SK-N-SH treated with all-trans-retinoic acid at 6 μM for 48 hours (cell line): ENCODE measurements at regions not wholly inside any gene's neighbourhood (a gene's known extent, or its start where the extent isn't known, plus 50 kb on each side); places are given as distances from the start of the nearest gene placed in this dataset.

Source experiments
- ATAC-seq: fragments of 200-7000 bp; cut with Tn5 transposase; 3 replicates; pipeline ENCODE4 v1.9.1; 2020; ENCODE audit warnings: mild to moderate bottlenecking, moderate library complexity
- ARNTL ChIP-seq: fragments of 450-650 bp; formaldehyde crosslinking; IDR thresholded peaks from 2 replicates; pipeline ENCODE4 v1.5.0; 2020; ENCODE audit warnings: low read depth, mild to moderate bottlenecking, moderate library complexity, borderline replicate concordance
- CSDC2 ChIP-seq: fragments of 250-450 bp; sonication (Bioruptor Pico); IDR thresholded peaks from 2 replicates; pipeline ENCODE4 v1.5.0; 2020; ENCODE audit warnings: mild to moderate bottlenecking, moderate library complexity
- ESRRG ChIP-seq: fragments of 250-450 bp; sonication (Bioruptor Pico); IDR thresholded peaks from 2 replicates; pipeline ENCODE4 v1.6.1; 2021; ENCODE audit warnings: mild to moderate bottlenecking
- ISL1 ChIP-seq: fragments of 250-450 bp; sonication (Bioruptor Pico); IDR thresholded peaks from 2 replicates; pipeline ENCODE4 v2.1.2; 2022; ENCODE audit warnings: mild to moderate bottlenecking, moderate library complexity
- OSR1 ChIP-seq: fragments of 250-450 bp; sonication (Bioruptor Pico); IDR thresholded peaks from 2 replicates; pipeline ENCODE4 v1.8.0; 2022; ENCODE audit warnings: moderate library complexity, mild to moderate bottlenecking, inconsistent platforms
- PPARA ChIP-seq: fragments of 250-450 bp; sonication (Bioruptor Pico); IDR thresholded peaks from 2 replicates; pipeline ENCODE4 v1.5.0; 2020; ENCODE audit warnings: mild to moderate bottlenecking, borderline replicate concordance
- RARB ChIP-seq: fragments of 250-450 bp; sonication (Bioruptor Pico); IDR thresholded peaks from 2 replicates; pipeline ENCODE4 v1.8.0; 2021; ENCODE audit warnings: mild to moderate bottlenecking, moderate library complexity
- SNAI2 ChIP-seq: fragments of 250-450 bp; sonication (Bioruptor Pico); IDR thresholded peaks from 2 replicates; pipeline ENCODE4 v1.5.0; 2020; ENCODE audit warnings: mild to moderate bottlenecking, moderate library complexity
- TCF4 ChIP-seq: fragments of 250-450 bp; sonication (Bioruptor Pico); IDR thresholded peaks from 2 replicates; pipeline ENCODE4 v1.8.0; 2021; ENCODE audit warnings: mild to moderate bottlenecking, moderate library complexity, borderline replicate concordance
- TOX ChIP-seq: fragments of 250-450 bp; sonication (Bioruptor Pico); IDR thresholded peaks from 2 replicates; pipeline ENCODE4 v1.8.0; 2021; ENCODE audit warnings: mild to moderate bottlenecking, moderate library complexity, borderline replicate concordance
- ZC3H10 ChIP-seq: fragments of 250-450 bp; sonication (Bioruptor Pico); IDR thresholded peaks from 2 replicates; pipeline ENCODE4 v1.5.1; 2021; ENCODE audit warnings: mild to moderate bottlenecking, moderate library complexity
- ZFP3 ChIP-seq: fragments of 250-450 bp; sonication (Bioruptor Pico); IDR thresholded peaks from 2 replicates; pipeline ENCODE4 v1.5.0; 2020; ENCODE audit warnings: mild to moderate bottlenecking, moderate library complexity
- ZFP30 ChIP-seq: fragments of 450-650 bp; formaldehyde crosslinking; IDR thresholded peaks from 2 replicates; pipeline ENCODE4 v1.5.0; 2022; ENCODE audit warnings: mild to moderate bottlenecking, moderate library complexity
- ZNF565 ChIP-seq: fragments of 450-650 bp; formaldehyde crosslinking; conservative IDR thresholded peaks from 2 replicates; pipeline ENCODE4 v1.5.0; 2020; ENCODE audit warnings: low read depth, mild to moderate bottlenecking, moderate library complexity
- ZNF70 ChIP-seq: fragments of 450-650 bp; formaldehyde crosslinking; IDR thresholded peaks from 2 replicates; pipeline ENCODE4 v1.5.0; 2020; ENCODE audit warnings: mild to moderate bottlenecking, moderate library complexity
- ZNF8 ChIP-seq: fragments of 450-650 bp; formaldehyde crosslinking; IDR thresholded peaks from 2 replicates; pipeline ENCODE4 v1.5.0; 2020; ENCODE audit warnings: mild to moderate bottlenecking, moderate library complexity
- TF ChIP-seq, protein P1 (sequence below): fragments of 250-450 bp; sonication (Bioruptor Pico); IDR thresholded peaks from 2 replicates; pipeline ENCODE4 v1.5.1; 2021; ENCODE audit warnings: mild to moderate bottlenecking, moderate library complexity
- TF ChIP-seq, protein P2 (sequence below): fragments of 250-450 bp; sonication (Bioruptor Pico); IDR thresholded peaks from 2 replicates; pipeline ENCODE4 v1.8.0; 2021; ENCODE audit warnings: low read depth, mild to moderate bottlenecking, moderate library complexity, borderline replicate concordance
- TF ChIP-seq, protein P3 (sequence below): fragments of 250-450 bp; sonication (Bioruptor Pico); IDR thresholded peaks from 2 replicates; pipeline ENCODE4 v1.8.0; 2020; ENCODE audit warnings: mild to moderate bottlenecking, moderate library complexity, borderline replicate concordance
- TF ChIP-seq, protein P4 (sequence below): fragments of 250-450 bp; sonication (Bioruptor Pico); IDR thresholded peaks from 2 replicates; pipeline ENCODE4 v1.5.1; 2020; ENCODE audit warnings: low read depth, mild to moderate bottlenecking, moderate library complexity

DNA sequence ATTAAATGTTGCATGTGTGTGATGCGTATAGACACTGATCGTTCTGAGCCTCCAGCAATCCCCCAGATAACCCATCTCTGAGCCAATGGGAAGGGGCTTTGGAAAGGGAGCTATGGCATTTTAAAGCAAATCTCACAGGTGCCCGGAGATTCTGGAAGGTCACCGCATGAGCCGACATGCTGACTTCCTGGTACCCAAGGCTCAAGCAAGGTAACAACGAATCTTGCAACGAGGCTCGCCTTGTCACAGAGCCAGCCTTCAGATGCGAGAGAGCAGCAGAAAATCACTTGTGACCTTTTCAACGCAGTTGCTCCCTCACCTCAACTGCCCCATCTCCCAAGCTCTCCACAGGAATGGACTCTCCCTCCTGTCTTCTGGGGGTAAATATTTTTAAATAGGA, 154.8 kb upstream of the CDH5 start (continued):
- TF ChIP-seq ZFP30 (CRISPR knock-in tag) (no peak), OSR1 (CRISPR knock-in tag) (no peak), TCF4 (CRISPR knock-in tag) (no peak), ZNF8 (CRISPR knock-in tag) (no peak)

DNA sequence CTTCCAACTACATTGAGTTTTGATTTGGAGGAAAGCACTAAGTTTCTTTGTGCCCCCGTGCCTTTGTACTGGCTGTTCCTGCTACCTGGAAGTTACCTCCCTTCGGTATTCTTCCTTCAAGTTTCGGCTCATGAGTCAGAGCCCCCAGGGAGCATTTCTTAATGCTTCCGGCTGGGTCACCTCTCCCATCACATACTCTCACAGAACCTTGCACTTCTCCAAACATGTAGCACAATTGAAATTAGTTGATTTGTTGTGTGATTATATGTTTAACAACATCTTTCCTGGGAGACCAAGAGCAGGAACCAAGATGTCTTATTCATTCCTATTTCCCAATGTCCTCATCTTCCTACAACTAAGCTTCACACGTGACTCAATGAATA, 158.6 kb upstream of the CDH5 start:
- TF ChIP-seq, protein P1, sequence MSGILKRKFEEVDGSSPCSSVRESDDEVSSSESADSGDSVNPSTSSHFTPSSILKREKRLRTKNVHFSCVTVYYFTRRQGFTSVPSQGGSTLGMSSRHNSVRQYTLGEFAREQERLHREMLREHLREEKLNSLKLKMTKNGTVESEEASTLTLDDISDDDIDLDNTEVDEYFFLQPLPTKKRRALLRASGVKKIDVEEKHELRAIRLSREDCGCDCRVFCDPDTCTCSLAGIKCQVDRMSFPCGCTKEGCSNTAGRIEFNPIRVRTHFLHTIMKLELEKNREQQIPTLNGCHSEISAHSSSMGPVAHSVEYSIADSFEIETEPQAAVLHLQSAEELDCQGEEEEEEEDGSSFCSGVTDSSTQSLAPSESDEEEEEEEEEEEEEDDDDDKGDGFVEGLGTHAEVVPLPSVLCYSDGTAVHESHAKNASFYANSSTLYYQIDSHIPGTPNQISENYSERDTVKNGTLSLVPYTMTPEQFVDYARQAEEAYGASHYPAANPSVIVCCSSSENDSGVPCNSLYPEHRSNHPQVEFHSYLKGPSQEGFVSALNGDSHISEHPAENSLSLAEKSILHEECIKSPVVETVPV (CRISPR knock-in tag): no peak
- TF ChIP-seq ZC3H10 (CRISPR knock-in tag) (no peak), ARNTL (CRISPR knock-in tag) (no peak), RARB (CRISPR knock-in tag) (no peak), ESRRG (CRISPR knock-in tag) (no peak), ZNF70 (no peak), ZFP3 (no peak), ISL1 (CRISPR knock-in tag) (no peak)
- TF ChIP-seq, protein P2, sequence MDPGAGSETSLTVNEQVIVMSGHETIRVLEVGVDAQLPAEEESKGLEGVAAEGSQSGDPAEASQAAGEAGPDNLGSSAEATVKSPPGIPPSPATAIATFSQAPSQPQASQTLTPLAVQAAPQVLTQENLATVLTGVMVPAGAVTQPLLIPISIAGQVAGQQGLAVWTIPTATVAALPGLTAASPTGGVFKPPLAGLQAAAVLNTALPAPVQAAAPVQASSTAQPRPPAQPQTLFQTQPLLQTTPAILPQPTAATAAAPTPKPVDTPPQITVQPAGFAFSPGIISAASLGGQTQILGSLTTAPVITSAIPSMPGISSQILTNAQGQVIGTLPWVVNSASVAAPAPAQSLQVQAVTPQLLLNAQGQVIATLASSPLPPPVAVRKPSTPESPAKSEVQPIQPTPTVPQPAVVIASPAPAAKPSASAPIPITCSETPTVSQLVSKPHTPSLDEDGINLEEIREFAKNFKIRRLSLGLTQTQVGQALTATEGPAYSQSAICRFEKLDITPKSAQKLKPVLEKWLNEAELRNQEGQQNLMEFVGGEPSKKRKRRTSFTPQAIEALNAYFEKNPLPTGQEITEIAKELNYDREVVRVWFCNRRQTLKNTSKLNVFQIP (CRISPR knock-in tag): no peak
- TF ChIP-seq, protein P3, sequence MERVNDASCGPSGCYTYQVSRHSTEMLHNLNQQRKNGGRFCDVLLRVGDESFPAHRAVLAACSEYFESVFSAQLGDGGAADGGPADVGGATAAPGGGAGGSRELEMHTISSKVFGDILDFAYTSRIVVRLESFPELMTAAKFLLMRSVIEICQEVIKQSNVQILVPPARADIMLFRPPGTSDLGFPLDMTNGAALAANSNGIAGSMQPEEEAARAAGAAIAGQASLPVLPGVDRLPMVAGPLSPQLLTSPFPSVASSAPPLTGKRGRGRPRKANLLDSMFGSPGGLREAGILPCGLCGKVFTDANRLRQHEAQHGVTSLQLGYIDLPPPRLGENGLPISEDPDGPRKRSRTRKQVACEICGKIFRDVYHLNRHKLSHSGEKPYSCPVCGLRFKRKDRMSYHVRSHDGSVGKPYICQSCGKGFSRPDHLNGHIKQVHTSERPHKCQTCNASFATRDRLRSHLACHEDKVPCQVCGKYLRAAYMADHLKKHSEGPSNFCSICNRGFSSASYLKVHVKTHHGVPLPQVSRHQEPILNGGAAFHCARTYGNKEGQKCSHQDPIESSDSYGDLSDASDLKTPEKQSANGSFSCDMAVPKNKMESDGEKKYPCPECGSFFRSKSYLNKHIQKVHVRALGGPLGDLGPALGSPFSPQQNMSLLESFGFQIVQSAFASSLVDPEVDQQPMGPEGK: no peak
- ATAC-seq: no peak

DNA sequence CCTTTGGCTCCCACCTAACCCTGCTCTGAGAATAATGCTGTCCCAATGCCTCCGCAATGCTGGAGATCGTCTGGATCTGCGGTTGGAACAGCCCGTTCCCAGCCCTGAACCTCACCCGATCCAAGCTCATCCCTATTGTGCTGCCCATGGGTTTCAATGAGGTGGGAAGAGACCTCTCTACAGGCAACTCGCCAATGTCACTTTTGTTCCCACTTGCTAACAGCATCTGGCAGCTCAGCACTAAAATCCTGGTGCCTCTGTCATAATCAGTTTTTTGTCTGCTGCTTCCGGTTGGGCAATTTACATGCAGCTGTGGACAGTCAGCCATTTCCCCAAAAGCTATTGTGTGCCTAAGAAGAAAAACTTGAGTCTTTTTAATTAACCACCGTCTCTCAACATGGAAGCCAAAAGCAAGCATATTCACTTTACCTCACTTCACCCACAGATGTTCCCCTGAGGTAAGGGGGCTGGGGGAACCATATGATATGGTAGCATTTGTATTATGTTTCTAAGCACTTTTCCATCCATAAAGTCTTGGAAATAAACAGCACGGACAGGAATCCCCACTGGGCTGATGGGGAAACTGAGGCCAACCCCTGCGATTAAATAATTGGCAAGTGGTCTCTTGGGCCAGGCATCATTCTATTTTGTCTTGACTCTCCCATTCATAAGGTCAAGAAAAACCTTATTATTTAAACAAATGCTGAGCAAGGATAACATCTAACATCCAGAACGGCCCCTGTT, 159.2 kb upstream of the CDH5 start:
- ATAC-seq: no peak
- no peak for TF ChIP-seq ARNTL (CRISPR knock-in tag)
- no peak for TF ChIP-seq CSDC2 (CRISPR knock-in tag)

DNA sequence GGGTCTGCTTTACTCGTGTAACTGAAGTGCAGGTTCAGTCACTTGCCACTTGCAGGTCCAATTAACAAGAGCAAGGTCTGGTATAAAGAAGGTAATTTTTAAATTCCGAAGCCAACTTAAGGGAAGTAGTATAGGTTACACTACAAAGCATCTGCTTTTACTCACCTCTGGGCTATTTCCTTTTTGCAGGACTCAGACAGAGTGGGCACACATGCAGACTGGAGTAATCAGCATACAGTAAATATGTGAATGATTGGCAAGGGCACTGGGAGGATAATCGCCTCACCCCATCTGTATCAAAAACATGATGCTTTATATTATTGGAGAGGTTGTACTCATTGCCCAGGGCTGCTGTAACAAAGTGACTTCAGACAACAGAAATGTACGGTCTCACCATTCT, 160.1 kb upstream of the CDH5 start:
- TF ChIP-seq ARNTL (CRISPR knock-in tag): no peak
- TF ChIP-seq, protein P1 (CRISPR knock-in tag): no peak
- no peak for TF ChIP-seq PPARA
- TF ChIP-seq, protein P4, sequence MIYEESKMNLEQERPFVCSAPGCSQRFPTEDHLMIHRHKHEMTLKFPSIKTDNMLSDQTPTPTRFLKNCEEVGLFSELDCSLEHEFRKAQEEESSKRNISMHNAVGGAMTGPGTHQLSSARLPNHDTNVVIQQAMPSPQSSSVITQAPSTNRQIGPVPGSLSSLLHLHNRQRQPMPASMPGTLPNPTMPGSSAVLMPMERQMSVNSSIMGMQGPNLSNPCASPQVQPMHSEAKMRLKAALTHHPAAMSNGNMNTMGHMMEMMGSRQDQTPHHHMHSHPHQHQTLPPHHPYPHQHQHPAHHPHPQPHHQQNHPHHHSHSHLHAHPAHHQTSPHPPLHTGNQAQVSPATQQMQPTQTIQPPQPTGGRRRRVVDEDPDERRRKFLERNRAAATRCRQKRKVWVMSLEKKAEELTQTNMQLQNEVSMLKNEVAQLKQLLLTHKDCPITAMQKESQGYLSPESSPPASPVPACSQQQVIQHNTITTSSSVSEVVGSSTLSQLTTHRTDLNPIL (CRISPR knock-in tag): no peak
- no peak for TF ChIP-seq RARB (CRISPR knock-in tag)
- no peak for TF ChIP-seq ZC3H10 (CRISPR knock-in tag)
- no peak for TF ChIP-seq TOX
- no peak for TF ChIP-seq ESRRG (CRISPR knock-in tag)
- no peak for TF ChIP-seq ZNF565 (CRISPR knock-in tag)
- TF ChIP-seq ISL1 (CRISPR knock-in tag): no peak
- TF ChIP-seq SNAI2 (CRISPR knock-in tag): no peak
- no peak for TF ChIP-seq ZNF70
- TF ChIP-seq ZFP30 (CRISPR knock-in tag): no peak
- TF ChIP-seq, protein P3: no peak
- TF ChIP-seq ZFP3: no peak
- ATAC-seq: no peak
